GM23248 (cell line): ENCODE measurements at regions not wholly inside any gene's neighbourhood (a gene's known extent, or its start where the extent isn't known, plus 50 kb on each side); places are given as distances from the start of the nearest gene placed in this dataset.

Source experiments
- EZH2 ChIP-seq: fragments of 200-600 bp; sonication (generic); IDR thresholded peaks from 2 replicates; pipeline ENCODE4 v1.6.1; 2018; ENCODE audit warnings: antibody characterized with exemption, mild to moderate bottlenecking; ENCODE audit not compliant: insufficient read depth, poor library complexity, severe bottlenecking
- EZH2phosphoT487 ChIP-seq: fragments of 200-600 bp; sonication (generic); IDR thresholded peaks from 2 replicates; pipeline ENCODE4 v1.6.1; 2018; ENCODE audit warnings: antibody characterized with exemption, moderate library complexity, mild to moderate bottlenecking, low read depth; ENCODE audit not compliant: insufficient read depth

- TF ChIP-seq EZH2 (no peak), EZH2phosphoT487 (no peak)
These were observed 99.7 kb upstream of the KLHL29 start for GRCh38 chr2:23285091-23285800.
